NCI-H524 (cell line): ENCODE measurements at regions not wholly inside any gene's neighbourhood (a gene's known extent, or its start where the extent isn't known, plus 50 kb on each side); places are given as distances from the start of the nearest gene placed in this dataset.
A peak's percentile ranks its signal among the peaks of the same experiment; 100 is the strongest.
"Not testable (repeated sequence)": the region's sequence is repeated elsewhere in the genome, so short reads cannot be mapped to it uniquely, and the experiment has no call there.

ENCODE experiments used
- DNase-seq, 2 experiments: peaks; one replicate each; lab custom pipeline; 2025; lab: John Stamatoyannopoulos, UW

DNA sequence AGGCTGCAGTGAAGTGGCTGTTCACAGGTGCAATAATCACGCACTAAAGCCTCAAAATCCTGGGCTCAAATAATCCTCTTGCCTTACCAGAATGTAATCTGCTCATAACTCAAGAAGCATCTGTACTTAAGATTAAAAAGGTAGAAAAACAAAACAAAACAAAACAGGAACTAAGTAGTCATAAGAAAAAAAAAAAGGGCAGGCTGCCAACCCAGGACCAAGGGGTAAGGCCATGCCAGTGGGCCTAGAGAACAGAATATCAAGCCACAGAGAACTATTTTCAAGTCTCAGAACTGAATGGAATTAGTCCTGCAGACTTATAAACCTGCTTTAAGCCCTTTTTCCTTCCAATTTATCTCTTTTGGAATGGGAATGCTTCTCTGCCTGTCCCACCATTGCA, 64.8 kb upstream of the TBC1D3K start:
- DNase-seq, result peak in 1 of 2 experiments; percentile 22

DNA sequence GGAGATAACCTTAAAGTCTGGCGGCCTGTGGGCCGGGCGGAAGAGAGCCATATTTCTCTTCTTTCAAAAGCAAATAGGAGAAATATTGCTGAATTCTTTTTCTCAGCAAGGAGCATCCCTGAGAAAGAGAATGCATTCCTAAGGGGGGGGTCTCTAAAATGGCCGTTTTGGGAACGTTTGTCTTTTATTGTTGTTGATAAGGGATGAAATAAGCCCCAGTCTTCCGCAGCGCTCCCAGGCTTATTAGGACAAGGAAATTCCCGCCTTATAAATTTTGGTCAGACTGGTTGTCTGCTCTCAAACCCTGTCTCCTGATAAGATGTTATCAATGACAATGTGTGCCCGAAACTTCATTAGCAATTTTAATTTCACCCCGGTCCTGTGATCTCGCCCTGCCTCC, 65.8 kb upstream of the TBC1D3K start:
- DNase-seq, result not testable (repeated sequence)

- no peak for DNase-seq
These were observed 68.0 kb upstream of the TBC1D3K start for GRCh38 chr17:37856245-37856644.

GRCh38 chr17:37849617-37849972, 74.6 kb upstream of the TBC1D3K start:
- DNase-seq, result no peak

- DNase-seq, result peak in 1 of 2 experiments; percentile 16
These were observed 75.3 kb upstream of the TBC1D3K start for GRCh38 chr17:37848690-37849616.

GRCh38 chr17:37847811-37848331, 76.3 kb upstream of the TBC1D3K start:
- no peak for DNase-seq

DNA sequence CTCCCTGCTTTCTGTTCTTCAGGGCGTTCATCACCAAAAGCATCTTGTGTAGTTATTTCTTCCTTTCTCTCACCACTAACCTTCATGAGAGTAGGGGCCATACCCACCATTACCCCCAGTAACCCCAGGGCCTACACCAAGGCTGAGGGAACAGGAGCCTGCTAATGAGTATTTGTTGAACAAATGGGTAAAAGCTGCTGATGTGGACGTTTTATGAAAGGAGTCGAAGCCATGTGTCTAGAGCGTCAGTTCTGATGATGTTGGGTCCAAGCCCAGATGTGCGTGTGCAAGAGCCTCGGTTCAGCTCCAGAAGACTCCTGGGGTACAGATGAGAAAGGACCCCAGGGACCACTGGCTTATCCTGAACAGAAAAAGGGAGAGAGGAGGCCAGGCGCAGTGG, 77.1 kb upstream of the TBC1D3K start:
- no peak for DNase-seq

DNA sequence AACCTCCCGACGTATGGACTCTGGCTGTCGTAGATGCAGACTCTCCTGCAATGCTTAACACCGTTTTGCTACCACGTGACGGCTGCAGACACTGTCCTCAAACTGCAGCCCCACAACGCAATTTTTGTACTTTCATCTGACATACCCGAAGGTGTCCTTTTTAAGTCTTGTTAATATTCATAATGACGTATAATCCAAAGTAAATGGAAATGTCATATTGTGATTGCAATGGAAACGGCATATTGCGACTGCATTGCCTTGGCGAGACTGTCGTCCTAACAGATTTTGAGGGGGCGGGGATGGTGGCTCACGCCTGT, 79.3 kb upstream of the TBC1D3K start:
- DNase-seq, result no peak

DNA sequence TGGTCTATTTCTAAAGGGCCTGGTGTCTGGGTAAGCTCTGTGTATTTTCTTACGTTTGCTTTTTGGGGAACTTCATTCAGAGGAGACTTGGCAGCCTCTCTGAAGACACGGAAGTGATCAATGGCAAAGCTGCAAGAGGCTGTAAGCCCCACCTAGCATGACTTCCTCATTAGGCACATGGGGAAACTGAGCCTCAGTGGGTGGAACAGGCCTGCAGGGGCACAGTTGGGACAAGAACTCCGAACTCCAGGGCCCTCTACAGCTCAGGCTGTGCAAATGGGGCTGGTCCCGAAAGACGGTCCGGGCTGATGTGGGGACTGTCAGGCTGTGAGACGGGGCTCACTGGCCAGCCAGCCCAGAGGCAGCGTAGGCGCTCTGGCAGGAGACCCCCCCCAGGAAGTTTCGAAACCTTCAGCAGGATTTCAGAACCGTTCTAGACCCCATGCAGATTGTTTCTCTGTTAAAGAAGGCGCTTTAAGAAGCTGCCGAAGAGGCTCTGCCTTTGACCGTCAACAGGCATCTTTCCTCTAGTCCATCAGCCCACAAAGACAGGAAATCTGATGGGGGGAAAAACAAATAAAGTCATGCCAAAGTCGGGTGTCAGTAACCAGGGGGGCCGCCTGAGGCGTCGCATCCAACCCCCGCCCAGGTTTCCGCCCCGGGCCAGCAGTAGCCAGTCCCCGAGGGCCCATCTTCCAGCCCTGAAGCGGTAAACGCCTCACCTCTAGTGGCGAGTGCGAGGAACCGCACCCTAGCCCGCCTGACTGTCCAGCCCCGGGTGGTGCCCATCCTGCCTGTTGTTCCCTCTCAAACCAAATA, 79.8 kb upstream of the TBC1D3K start:
- no peak for DNase-seq

DNA sequence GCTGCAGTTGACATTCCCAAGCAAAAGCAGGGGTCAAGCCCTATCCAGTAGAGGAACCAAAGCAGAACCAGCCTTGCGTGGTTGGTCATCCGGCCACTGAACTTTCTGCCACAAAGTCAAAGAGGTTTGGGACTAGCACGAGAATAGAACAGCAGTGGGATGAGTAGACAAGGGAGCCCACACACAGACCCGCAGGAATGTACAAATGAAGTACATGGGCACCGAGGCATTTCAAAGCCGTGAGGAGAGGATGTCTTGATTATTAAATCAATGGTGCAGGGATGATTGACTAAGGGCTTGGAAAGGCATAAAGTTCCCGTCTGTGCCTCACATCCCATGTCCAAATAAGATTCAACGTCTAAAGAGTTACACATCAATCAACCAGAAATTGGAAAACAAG, 81.8 kb upstream of the TBC1D3K start:
- DNase-seq, result no peak

DNA sequence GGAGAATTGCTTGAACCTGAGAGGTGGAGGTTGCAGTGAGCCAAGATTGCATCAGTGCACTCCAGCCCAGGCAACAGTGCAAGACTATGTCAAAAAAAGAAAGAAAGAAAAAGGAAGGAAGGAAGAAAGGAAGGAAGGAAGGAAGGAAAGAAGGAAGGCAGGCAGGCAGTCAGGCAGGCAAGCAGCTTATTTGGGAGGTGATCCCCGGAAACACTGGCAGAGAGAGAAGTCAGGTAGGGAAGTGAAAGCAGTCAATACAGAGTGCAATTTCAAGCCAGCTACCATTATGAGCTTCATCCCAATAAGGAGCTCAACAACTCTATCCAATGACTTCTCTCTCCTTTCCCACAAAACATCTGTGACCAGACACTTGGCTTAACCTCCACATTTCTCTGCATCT, 83.0 kb upstream of the TBC1D3K start:
- no peak for DNase-seq

DNA sequence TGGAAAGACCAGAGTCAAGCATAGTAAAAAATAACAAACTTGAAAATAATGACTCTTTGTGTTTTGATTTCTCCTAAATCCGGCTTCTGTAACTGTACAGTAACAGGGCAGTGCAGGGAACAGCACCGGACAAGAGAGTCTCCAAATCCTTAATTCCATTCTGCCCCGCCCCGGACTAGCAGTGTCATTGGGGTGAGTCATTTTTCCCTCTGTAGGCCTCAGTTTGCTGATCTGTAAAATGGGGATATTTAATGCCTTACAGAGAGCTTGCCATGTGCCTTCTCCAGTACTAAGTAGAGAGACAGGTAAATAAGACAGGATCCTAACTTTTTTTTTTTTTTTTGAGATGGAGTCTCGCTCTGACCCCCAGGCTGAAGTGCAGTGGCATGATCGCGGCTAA, 83.6 kb upstream of the TBC1D3K start:
- DNase-seq, result no peak

GRCh38 chr17:37839196-37839978, 84.8 kb upstream of the TBC1D3K start:
- DNase-seq, result no peak

- no peak for DNase-seq
These were observed 85.9 kb upstream of the TBC1D3K start for GRCh38 chr17:37838276-37838675.

GRCh38 chr17:37836593-37836992, 87.6 kb upstream of the TBC1D3K start:
- no peak for DNase-seq

GRCh38 chr17:37834168-37834567, 89.3 kb upstream of the HNF1B start:
- no peak for DNase-seq

GRCh38 chr17:37833237-37833859, 88.5 kb upstream of the HNF1B start:
- no peak for DNase-seq

DNA sequence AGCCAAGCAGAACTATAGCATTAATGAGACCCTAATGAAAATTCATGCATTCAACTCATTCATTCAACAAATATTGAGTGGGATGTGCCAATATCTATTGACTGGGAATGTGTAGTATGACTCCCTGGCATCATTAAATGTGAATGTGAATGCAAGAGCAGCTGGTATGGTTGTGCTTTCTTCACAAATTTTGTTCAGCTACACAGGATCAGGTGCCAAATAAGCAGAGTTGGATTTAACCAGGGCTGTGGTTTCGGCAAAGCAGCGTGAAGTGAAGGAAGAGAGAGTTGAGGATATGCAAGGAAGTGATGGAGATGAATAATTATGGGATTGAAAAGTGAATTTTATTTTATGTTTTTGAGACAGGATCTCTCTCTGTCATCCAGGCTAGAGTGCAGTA, 87.1 kb upstream of the HNF1B start:
- no peak for DNase-seq

DNA sequence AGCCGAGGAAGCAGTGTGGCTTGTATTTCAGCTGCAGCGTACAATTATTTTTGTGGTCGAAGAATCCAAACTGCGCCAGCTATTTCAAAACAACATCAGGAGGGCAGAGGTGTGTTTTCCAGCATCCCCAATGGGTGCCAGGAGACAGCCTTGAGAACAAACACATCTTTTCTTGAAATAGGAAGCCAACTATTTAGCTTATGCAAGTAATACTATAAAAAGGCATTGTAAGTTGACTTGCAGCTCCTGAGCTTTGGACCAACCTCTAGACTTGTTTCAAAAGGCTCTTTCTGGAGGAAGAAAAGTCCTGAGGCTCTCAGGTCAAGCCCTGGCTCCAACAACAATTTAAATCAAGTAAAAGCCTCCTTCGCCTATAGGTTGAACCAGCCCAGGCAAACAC, 86.6 kb upstream of the HNF1B start:
- no peak for DNase-seq

GRCh38 chr17:37830151-37830993, 85.5 kb upstream of the HNF1B start:
- DNase-seq, result no peak

DNA sequence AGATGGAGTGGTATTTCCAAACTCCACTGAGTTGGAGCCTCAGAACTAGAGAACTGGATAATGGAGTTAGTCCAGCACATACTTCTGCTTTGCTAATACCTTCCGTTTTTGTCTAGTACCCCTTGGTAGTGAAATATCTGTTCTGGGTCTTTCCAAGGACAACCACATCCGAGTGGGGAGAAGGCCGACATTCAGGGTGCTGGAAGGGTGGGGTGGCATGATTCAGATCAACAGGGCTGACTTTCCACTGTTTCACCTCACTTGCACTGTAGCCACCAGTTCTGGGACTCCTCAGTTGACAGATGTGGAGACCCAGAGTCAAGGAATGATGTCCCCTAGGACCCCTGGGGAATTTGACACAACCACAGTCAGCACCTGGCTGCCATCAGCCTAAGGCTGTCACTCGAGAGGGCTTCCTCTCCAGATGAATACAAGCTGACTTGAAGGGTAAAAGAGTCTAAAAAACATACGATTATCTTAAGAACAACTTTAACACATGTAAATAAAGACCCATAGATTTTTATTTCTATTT, 84.8 kb upstream of the HNF1B start:
- DNase-seq, result no peak
